ENCODE measurements at regions not wholly inside any gene's neighbourhood (a gene's known extent, or its start where the extent isn't known, plus 50 kb on each side); places are given as distances from the start of the nearest gene placed in this dataset.
"Not testable (repeated sequence)": the region's sequence is repeated elsewhere in the genome, so short reads cannot be mapped to it uniquely, and the experiment has no call there.

- DNase-seq = no peak
Measured at GRCh38 chr6:168870982-168871381, 382.7 kb downstream of the THBS2 start.

- no peak for DNase-seq
Measured at GRCh38 chr6:168867247-168868102, 386.2 kb downstream of the THBS2 start.

GRCh38 chr6:168866534-168866933 lies 387.1 kb downstream of the THBS2 start:
- no peak for DNase-seq

GRCh38 chr6:168865522-168865921 lies 388.1 kb downstream of the THBS2 start:
- no peak for DNase-seq

- no peak for DNase-seq
Measured at GRCh38 chr6:168864541-168865460, 388.8 kb downstream of the THBS2 start.

GRCh38 chr6:168863467-168863866 lies 390.2 kb downstream of the THBS2 start:
- no peak for DNase-seq

- DNase-seq = no peak
Measured at GRCh38 chr6:168862346-168862980, 391.2 kb downstream of the THBS2 start.

- DNase-seq = no peak
Measured at GRCh38 chr6:168860987-168861386, 392.7 kb downstream of the THBS2 start.

GRCh38 chr6:168860341-168860740 lies 393.3 kb downstream of the THBS2 start:
- no peak for DNase-seq

- no peak for DNase-seq
Measured at GRCh38 chr6:168858926-168859325, 394.7 kb downstream of the THBS2 start.

- no peak for DNase-seq
Measured at GRCh38 chr6:168856914-168857313, 396.7 kb downstream of the THBS2 start.

- DNase-seq = no peak
Measured at GRCh38 chr6:168852376-168852884, 401.2 kb downstream of the THBS2 start.

GRCh38 chr6:168851460-168852375 lies 401.9 kb downstream of the THBS2 start:
- no peak for DNase-seq

- DNase-seq = not testable (repeated sequence)
Measured at GRCh38 chr6:168850027-168850736, 403.5 kb downstream of the THBS2 start.

- no peak for DNase-seq
Measured at GRCh38 chr6:168849459-168849858, 404.2 kb downstream of the THBS2 start.

GRCh38 chr6:168848797-168849196 lies 404.8 kb downstream of the THBS2 start:
- no peak for DNase-seq

GRCh38 chr6:168844821-168845609 lies 404.0 kb downstream of the SMOC2 start:
- no peak for DNase-seq

GRCh38 chr6:168842632-168843212 lies 401.7 kb downstream of the SMOC2 start:
- not testable (repeated sequence) for DNase-seq

GRCh38 chr6:168841609-168842278 lies 400.8 kb downstream of the SMOC2 start:
- DNase-seq = no peak

Measured in activated naive CD4-positive, alpha-beta T cell treated with anti-CD3 and anti-CD28 coated beads, Interleukin-2, amount 50 U/mL, for 16 hours (primary cell).